RPMI7951 (cell line): ENCODE measurements at regions not wholly inside any gene's neighbourhood (a gene's known extent, or its start where the extent isn't known, plus 50 kb on each side); places are given as distances from the start of the nearest gene placed in this dataset.

ENCODE experiments used
- DNase-seq: peaks from one replicate; pipeline ENCODE4 v3.0.0-alpha.2; 2012; ENCODE audit warnings: low read depth

DNA sequence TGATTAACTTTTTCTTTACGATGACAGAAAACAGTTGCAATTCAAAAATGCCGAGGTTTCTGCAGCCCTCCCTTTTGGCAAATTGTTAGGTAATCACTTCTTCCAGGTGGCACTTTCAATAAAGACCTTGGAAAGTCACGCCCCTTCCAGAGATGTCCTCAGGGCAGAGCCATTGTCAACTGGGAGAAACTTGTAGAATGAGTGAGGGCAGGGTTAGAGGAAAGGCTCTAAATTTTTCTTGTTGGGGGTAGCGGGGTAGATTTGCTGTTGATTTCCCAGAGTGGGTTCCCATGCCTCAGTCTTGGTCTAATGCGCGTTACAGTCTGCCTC, 421.1 kb downstream of the FGF9 start:
- no peak for DNase-seq

DNA sequence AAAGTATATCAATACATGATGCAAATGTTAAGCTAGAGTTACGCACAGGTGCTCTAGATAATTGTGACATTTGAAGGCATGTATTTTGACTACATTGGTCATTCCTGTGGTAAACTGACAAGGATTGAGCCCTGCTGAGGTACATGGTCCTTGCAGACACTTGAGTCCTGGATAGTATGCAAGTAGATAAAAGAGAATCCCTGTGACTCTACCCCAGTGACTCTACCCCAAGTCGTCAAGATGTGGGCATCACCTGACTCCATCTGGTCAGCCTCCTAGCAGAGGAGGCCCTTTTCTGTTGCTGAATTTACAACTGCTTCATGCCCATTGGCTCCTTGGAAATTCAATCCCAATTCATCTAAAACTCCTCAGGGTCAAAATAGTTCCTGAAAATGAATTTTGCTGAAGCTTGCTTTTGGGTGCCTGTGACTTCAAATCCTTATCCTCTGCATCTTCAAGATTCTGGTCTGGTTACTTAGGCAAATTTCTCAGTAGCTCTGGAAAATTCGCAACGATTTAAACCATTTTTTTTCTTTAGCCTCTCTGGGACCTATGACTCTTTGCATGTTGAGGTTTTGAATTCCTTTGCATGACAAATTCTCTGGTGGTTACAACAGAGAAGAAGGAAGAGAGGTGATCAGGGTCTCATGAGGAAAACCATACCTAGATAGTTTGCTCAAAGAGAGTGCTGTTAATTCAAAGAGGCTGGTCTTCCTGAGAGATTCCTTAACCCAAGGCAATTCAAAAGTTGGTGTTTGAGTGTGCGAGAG, 422.1 kb downstream of the FGF9 start:
- DNase-seq, result no peak

- no peak for DNase-seq
Measured at GRCh38 chr13:22095794-22096193, 424.9 kb downstream of the FGF9 start.

DNA sequence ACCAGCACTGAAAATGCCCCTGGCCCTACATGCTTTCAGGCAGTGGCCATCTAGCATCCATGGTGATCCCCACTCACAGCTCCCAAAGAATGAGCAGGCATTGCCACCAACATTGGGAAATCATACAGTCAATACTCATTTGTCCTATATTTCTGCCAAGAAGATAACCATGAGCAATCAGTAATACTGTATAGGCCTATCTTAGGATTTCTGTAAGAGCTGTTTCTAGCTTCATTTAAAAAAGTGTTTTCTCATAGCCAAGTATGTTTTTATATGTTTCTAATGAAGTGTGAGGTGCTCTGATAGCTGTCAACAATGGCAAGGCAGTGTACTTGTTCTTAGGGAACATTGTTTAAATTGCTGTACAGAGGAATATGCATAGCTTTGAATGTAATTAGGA, 428.7 kb downstream of the FGF9 start:
- DNase-seq, result no peak

GRCh38 chr13:22102271-22102670, 431.4 kb downstream of the FGF9 start:
- no peak for DNase-seq

DNA sequence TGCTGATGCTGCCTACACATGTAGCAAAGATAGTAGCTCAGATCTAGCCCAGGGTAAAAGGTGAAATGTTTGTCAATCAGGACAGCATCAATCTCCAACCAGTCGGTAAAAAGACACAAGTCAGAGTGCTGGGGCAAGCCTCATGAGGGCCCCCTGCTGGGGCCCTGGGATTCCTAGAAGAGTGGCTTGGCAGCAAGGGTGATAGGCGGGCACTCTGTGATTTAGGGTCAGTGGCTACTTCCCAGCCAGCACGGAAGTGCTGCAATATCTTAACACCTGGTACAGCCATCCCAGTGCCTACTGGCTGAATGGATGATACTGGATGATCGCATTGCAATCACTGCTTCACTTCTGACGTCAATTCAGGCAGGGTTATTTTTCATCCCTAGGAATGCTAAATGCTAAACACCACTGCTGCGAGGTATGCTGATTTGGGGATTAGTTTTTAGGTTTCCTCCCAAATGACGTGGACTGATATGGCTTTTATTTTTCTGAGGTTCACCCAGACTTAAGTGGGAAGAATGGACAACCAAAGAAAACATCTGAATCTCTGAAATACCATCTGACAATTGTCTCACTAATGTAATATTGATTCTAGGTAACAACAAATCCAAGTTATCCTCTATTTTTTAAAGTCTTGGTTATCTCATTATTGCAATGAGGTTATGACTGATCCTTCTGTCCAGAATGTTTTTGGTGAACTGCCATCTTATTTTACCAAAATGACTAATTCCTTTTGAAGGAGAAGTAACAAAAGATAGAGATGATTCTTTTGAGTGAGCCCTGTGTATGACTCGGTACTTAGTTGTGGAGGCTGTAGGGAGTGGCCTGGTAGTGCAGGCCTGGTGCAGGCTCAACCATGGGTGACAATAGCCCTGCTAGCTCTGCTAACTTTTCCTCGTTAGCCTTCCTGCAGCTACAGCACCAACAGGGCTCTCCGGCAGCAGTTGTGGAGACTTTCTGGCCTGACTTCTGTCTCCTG, 432.5 kb downstream of the FGF9 start:
- no peak for DNase-seq

GRCh38 chr13:22106058-22106457, 435.2 kb downstream of the FGF9 start:
- DNase-seq, result no peak

GRCh38 chr13:22107549-22107948, 436.7 kb downstream of the FGF9 start:
- no peak for DNase-seq

- DNase-seq, result no peak
Measured at GRCh38 chr13:22108283-22108942, 437.5 kb downstream of the FGF9 start.

GRCh38 chr13:22108979-22109378, 438.1 kb downstream of the FGF9 start:
- no peak for DNase-seq

- peak; percentile 3 for DNase-seq
Measured at GRCh38 chr13:22110368-22110767, 439.5 kb downstream of the FGF9 start.

DNA sequence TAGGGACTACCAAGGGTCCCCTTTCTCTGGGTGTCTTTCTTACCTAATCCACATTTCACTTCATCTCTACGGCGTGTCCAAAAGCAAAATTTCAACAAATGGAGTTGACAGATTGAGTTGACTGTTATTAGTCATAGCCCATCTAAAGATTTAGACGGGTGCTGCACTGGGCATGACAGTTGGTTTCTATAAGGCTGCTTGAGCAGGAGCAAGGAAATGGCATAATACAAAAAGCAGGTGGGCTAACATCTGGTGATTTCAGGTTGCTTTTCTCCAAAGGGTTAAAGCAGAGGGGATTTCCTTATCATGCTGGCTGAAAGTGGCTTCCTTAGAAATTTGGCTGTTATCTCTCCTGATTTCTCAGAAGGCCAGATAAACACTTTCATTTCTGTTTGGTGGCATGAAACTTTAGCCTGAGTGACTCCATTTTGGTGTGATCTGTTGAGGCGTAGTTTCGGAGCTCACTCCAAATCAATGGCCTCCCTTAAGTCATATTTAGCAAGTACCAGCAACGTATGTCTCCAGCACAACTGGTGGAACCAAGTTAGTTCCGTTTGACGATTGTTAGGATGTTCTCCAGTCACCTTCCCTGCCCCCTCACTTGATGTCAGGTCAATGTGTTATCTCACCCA, 440.4 kb downstream of the FGF9 start:
- DNase-seq, result no peak

DNA sequence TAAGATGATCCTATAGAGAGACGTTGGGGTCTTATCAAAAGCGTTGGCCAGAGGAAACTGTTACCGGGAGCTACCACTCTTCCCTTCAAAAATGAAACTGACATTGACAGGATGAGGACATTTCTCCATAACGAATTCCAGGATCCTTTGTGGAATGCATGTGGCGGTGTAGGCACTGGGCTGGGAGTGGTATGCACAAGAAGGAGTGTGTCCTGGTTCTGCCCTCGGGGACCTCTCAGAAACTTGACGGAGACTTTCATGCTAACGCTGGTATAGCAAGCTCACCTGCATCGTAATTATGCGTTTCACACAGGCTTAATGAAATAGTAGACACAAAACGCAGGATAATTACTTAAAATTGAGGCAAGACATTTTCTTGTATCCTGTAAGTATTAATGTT, 441.1 kb downstream of the FGF9 start:
- DNase-seq, result no peak

GRCh38 chr13:22112956-22113745, 442.3 kb downstream of the FGF9 start:
- no peak for DNase-seq

DNA sequence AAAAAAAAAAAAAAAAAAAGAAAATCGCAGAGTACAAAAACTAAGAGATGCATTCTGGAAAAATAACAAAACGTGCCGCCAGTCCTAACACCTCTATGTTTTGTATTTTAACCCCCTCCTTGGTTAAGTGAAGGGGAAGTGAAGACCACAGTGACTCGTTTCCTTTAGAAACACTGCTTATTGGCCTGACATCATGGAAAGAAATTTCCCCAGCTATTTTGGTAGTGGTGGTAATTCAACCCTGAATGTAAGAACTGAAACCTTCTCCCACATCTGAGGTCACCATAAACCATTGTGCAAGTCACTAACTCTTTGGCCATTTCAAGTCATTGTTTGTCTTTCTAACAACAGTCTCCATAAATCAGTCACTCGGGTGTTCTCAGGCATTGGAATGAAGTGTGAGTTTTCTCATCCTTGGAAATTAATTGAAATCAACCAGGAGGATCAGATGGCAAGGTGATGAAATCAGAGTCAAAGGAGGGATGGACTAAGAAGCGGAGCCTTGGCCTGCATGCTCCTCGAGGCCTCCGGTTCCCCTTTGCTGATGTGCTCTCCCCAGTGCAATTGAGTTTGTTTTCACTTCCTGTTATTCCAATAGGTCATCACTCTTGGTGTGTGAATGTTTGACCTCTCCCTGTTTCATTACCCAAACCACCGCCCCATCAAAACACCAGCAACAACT, 443.9 kb downstream of the FGF9 start:
- no peak for DNase-seq

- no peak for DNase-seq
Measured at GRCh38 chr13:22118158-22118557, 447.3 kb downstream of the FGF9 start.

- no peak for DNase-seq
Measured at GRCh38 chr13:22120646-22121045, 449.8 kb downstream of the FGF9 start.

DNA sequence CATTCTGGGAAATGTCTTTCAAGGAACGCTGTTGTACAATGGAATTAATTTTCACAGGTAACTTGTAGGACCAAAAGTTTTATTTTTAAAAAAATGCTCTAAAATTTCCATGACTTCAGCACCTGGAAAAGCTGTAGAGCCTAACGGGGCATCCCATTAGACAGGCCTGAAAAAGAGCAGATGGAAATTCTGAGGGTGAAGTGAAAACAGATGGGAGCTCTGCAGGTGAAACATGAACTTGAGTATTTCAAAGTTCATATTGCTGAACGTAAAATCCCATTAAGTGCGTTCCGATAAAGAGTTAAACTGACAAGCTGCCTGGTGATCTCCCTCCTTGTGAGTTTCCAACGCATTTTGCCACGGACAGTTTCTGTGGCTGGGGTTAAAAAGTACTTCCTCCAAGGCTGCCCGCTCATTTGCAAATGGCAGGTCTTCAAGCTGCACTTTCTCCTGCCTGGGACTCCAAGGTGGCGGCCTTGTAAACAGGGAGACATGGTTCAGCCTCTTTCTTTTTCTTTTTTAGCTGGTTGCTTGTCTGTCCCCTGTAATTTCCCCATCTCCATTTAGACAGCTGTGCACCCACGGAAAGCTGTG, 450.4 kb downstream of the FGF9 start:
- no peak for DNase-seq

DNA sequence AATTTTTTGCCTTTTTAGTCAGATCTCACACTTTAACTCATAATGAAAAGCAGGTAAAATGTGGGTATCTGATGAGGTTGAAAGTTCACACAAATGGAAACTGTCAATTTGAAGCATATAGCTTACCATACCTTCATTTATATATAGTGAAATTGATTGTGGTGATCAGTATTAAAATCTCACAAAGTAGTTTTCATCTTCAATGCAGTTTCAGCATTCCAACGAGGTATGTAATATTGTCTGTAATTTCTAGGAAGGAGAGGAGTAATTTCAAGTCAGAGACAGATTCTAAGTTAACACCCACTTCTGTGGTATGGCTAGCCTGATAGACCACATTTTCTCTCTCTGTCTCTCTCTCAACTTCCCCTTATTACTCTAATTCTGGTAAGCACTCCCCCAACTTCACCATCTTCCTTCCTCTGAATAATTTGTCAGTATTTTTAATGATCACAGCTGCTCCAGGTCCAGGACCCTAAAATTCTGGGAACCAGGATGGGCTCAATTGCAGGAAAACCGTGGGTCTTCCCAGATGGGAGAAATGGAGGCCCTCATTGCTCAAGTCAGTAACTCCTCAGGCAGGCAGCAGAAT, 455.7 kb downstream of the FGF9 start:
- DNase-seq, result no peak
